GM11168 (cell line): ENCODE measurements at regions not wholly inside any gene's neighbourhood (a gene's known extent, or its start where the extent isn't known, plus 50 kb on each side); places are given as distances from the start of the nearest gene placed in this dataset.

Experiments
- in situ Hi-C: fragments of 300-500 bp; cut with MboI; formaldehyde crosslinking; loops from one replicate; pipeline ENCODE4 v1.12.0; 2022; ENCODE audit warnings: low sequenced_read_pairs; ENCODE audit not compliant: unreplicated experiment

DNA sequence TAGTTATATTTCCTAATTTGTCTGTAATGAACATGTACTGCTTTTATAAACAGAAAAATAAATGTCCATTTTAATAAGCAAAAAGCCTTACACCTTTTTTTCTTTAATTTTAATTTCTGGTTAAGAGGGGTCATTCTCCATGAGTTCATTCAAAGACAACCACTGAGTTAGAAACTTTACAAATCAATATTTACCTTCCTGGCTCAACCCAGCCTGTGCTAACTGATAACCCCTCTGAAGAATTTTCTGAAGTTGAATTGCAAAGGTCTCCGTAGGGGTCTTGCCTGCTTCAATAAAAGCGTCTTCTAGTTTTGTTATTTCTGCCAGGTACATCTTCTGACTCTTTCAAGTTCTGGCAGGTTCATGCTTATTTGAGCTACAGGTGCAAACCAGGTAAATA, 440.4 kb upstream of the SALL1 start:
- in situ Hi-C loops: no loop called here

DNA sequence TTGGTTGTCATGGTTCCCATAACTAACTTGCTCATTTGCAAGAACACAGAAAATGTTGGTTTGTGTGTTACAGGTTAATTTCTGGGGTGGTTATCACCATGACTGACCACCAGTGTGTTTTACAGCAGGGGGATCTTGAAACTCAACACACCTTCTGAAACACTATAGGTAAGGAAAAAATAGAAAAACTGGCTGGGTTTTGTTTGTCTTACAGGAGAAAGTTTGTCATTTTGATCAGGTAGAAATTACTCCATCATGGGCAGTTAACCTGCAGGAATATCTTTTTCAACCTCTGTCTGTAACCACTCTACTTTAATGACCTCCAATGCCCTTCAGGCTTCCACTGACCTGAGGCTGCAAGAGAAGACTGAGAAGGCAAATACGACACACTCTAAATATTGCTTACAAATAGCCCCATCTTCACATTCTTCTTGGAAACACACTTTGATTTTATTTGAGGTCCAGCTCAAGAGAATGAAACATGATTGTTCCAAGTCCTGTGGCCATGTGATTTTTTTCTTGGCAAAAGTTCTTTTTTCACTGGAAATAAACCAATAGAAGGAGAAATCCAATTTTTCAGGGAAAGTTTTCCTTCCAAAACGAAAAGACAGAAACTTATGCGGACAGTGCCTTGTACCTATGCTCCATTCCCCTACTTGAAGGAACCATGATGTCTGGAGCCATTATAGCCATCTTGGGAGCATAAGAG, 428.7 kb upstream of the SALL1 start:
- in situ Hi-C loops: no loop called here

- in situ Hi-C loops: no loop called here
These were observed 426.7 kb upstream of the SALL1 start for GRCh38 chr16:51577621-51578303.

DNA sequence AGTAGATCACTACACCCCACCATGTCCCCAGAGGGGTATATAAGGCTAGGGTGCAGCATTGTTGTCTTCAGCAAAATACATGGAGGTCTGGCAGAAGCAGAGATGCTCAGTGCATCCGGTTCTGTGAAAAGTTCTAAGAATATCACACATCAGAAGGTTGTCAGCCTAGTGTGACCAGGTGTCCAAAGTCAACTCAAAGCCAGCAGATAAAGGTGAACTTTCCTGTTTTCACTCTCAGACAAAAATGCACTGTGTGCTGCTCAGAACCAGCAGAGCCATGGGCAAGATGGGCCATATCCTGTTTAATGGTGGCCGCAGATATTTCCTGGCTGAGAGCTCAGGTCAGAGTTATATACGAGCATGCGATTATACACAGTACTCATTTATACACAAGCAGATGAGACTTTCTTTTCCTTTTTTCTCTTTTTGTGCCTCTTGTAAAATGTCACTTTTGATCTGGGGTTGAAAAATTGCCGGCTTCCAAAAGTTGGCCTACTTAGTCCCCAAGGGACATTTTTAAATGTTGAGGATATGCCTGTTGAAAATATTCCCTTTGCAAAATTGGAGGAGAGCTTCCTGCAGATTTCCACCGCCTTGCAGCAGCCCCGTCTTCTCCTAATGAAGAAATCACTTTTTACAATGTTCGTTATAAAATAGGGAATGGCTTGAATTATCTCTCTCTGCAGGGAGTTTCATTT, 425.6 kb upstream of the SALL1 start:
- in situ Hi-C loops: no loop called here

DNA sequence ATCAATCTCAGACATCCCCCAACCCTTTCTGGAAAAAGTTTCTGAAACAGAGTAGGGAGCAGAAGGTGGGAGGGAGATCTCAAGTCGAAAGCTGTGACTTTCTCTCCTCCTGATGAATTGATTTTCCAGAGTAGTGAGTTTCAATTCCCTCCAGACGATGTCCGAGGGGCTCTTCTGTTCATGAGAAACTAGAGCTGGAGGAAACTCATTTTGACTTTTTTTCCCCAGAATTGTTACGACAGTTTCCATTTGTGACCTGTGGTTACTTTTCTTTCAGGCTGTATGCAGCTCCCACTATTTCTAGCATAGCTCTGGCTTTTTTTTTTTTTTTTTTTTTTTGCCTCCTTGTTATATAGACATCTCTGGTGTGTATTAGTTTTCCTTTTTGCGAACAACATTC, 422.1 kb upstream of the SALL1 start:
- in situ Hi-C loops: no loop called here

DNA sequence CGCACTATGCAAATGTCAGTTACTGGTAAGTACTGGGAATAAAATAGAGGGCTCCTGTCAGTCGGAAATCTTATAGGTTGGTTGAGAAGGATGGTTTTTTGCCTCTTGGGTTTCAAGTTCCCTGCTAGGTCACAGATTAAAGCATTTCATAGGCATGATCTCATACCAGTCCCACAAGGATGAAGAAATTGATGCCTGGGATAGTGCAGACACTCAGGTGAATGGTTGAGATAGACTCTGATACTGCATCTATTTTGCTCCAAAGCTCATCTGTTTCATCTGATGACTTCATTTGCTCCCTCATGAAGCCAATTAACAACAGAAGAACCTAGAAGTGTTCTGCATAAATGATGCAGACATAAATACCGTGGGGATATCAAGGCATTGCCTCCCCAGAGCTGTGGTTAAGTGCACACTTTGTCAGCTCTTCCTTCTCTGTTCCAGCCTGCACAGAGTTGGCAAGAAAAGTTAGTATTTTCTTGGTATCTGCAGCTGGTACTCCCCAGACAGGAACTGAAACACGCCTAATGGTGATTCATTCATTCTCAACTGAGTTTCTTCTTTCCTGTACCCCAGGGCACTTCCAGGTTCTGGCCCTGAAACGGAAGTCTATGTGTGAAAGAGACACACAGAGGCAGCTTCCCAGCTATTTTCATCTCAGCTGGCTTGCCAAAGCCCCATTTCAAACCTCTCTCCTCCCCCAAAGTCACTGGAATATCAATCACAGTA, 418.3 kb upstream of the SALL1 start:
- in situ Hi-C loops: no loop called here

DNA sequence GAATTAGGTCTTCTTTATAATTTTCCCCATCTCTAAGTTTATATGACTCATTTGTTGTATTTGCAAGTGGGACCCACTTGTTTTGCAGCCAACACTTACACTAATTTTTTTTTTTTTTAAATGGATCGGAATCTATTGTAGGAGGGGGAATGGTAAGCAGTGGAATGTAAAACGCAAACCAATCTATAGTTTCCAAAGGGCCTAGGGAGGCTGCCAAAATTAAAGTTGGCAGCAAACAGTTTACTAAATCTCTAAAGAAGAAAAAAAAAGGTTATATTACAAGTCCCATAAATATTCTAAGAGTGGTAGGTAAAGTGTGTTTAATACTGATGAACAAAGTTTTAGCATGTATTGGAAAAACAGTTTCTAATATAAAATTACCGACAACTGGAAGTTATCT, 416.8 kb upstream of the SALL1 start:
- in situ Hi-C loops: no loop called here

DNA sequence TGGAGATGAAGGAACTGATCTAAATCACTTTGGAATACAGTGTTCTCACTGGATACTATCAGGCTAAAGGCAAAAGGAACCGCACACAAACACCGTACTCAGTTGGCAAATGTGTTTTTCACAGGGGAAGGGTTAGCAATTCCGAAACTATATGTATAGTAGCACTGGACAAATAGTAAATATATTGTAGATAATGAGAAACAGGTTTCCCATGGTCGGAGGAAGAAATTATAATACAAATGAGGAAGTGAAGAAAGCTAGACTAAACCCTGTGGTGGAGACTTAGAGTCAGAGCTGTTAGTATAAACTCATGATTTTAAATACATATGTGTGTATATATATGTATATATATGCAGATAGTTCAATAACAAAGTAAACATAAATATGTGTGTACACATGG, 414.1 kb upstream of the SALL1 start:
- in situ Hi-C loops: no loop called here

DNA sequence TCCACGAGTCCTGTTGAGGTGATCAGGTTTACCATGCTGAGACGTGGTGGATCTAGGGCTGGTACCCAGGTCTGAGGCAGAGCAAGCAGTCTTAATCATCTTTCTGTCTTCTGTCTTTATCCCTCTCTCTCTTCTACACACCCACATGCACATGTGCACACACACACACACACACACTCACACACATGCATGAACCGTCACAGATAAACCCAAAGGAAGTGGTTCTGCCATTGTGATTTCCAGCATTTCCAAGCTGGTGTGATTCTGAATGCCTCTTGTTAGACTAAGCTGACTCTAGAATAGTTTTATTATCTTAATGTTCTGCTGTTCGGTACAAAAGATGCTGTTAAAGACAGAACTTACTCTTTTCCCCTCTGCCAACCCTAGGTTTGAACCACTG, 411.8 kb upstream of the SALL1 start:
- in situ Hi-C loops: no loop called here

GRCh38 chr16:51559901-51560300, 408.8 kb upstream of the SALL1 start:
- in situ Hi-C loops: no loop called here

DNA sequence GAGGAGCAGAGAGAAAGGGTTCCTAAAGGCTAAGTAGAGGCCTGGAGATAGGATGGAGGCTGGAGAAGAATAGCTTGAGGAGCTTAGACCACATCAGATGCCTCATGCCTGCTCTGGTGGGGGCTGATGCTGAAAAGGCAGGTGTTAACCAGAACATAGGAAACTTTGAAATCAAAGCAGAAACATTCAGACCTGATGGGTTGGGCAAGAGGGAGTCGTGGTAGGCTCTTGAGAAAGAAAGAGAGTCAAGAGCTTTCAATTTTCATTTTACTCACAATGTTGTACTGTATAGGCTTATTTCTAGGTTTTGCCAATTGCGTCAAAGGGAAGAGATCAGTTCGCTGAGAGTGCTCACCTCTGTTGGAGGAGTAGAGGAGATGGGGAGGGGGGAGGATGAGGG, 406.6 kb upstream of the SALL1 start:
- in situ Hi-C loops: no loop called here

GRCh38 chr16:51556694-51557340, 405.7 kb upstream of the SALL1 start:
- in situ Hi-C loops: no loop called here

DNA sequence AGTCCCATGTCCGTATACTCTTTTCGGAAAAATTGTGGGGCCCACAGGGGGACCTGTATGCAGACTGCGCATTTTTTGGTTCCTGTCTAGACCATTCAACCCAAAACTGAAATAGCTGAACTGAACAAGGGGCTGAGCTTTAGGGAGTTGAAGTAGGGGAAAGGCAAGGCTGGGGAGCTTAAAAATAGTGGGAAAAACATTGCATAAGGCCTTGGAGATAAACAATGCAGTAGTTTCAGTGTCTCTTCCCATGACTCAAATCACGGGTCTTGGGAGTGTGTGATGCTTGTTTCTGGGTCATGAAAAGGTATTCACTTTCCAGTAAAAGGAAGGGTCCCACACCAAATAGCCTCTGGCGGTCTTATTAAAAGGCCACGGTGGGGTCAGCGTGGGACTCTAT, 402.8 kb upstream of the SALL1 start:
- in situ Hi-C loops: no loop called here

DNA sequence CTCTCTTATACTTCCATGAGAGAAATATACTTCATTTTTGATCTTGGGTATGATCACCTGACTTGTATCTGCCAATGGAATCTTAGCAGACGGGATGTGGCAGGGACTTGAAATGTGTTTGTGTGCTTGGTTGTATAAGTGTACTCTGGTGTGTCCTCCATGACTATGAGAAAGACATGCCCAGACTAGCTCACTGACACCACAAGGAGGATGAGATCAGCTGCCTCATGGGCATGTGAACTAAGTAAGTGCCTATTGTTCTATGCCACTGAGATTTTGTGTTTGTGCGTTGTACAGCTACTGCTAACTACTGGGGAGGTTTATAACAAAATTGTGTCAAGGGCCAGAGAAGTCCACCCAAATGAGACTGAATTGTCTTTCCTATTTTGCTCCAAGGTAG, 402.2 kb upstream of the SALL1 start:
- in situ Hi-C loops: no loop called here

DNA sequence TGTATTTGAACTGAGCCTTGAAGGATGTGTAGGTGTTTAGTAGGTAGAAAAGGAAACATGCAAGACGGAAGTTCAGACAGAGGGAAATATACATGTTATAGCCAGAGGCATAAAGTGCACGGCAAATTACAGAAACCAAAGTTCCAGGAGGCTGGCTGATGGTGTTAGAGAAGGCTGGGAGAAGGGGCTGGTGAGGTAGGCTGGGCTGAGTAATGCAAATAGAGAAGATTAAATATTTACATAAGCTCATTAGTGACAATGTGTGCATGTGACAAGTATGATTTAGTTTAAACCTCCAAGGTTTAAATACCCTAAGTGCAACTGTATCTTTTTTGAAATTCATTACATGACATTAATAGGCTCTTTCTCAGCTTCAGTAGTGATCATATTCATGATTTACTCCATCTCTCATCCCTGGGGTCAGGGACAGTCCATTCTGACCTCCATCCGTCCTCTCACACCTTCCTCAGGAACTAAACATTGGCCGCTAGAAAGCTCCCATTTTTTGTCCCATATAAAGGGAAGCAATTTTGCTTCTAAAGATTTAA, 399.8 kb upstream of the SALL1 start:
- in situ Hi-C loops: no loop called here

DNA sequence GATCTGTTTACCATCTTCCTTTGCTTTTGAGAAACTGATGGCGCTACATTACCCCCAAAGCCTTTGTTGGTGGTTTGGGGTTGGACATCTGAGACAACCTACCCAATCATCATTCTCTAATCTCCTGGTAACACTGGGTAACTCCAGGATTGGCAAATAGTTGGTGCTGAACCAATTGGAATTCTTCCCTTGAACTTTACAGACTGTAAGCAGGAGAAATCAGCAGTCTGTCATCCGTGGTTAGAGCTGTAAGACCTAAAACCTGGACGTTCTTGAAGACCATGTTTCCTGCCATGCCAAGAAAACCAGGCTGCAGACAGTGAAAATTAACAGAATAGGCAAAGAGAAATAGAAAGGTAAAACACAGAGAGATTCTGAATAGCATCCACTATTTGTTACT, 398.8 kb upstream of the SALL1 start:
- in situ Hi-C loops: no loop called here

DNA sequence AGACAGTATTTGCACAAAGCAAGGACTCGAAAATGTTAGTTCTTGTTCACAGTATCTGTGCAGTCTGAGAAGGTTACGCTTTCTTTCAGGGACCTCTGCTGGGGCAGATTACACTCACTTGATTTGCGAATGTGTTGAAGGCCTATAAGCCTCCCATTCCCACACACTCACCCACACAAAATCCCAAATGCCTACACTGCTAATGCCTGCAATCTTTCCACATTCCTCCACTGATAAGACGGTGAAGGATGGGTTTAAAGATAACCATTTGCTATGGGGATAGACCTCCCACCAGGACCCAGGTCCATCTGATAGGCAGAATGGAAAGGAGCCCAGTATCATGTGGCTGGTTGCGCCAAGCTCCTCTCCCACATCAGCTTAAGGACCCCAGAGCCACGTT, 394.9 kb upstream of the SALL1 start:
- in situ Hi-C loops: no loop called here

DNA sequence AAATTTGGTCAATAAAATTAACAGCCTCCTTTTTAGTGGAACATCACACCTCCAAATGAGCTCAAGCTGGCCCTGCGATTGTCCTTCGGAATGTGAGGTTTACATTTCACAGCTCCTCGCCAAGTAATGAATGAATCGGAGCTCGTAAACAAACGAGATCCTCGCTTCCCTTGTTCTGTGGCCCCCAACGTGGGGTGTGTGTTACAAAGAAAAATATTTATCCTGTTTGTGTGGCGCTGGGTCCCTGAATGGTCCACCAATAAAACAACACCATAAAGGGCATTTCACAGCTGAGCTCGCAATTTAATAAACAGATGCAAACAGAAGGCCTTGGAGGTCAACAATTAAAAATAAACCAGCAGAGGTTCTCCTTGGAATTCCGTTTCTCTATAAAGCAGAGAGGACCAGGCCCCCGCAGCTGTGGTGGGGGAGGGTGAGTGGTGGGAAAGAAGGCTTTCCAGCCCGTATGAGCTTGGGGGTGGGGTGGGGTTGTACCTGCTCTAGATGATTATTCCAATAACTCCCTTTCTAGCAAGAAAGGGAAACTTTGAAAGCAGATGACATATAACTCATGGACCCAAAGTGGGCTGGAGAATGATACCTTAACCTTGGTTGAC, 393.9 kb upstream of the SALL1 start:
- in situ Hi-C loops: no loop called here

GRCh38 chr16:51543971-51544370, 392.9 kb upstream of the SALL1 start:
- in situ Hi-C loops: no loop called here
